ENCODE measurements at regions not wholly inside any gene's neighbourhood (a gene's known extent, or its start where the extent isn't known, plus 50 kb on each side); places are given as distances from the start of the nearest gene placed in this dataset.

DNA sequence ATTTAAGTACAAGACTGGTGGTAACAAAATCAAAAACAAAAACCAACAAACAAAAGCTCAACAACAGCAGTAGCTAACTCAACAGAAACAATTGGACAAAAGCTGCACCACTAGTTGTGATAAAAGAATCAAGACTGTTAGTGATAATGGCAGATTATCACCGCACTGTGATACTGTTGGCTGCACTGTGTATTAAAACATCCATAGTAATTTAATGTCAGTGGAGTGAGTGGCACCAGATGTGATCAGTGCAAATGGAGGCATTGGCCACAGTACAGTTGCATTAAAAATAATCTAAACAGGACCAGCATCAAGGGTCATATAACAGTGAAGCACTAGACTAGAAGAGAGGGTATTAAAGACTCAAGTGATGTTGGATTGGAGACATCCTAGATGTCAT, 1341.3 kb downstream of the MRPL39 start:
- WGBS (ENCODE audit: missing lambda C conversion rate), result 0% methylated on average over 1 of the region's 1 CpG
- no peak overlapping the region for H3K27ac ChIP-seq
- DNase-seq (ENCODE audit: low read depth in 1 of 2, low spot score in 1 of 2) (no peak), FAIRE-seq (no peak), ATAC-seq (no peak)
- H3K4me3 ChIP-seq, result no peak overlapping the region
- ChIA-PET CTCF (no interaction called here), POLR2A (no interaction called here)
- H3K4me2 ChIP-seq, result no peak overlapping the region
- no peaks in the 10 kb centered on the region for H3K4me1 ChIP-seq
- TF ChIP-seq HOXA7 (CRISPR knock-in tag; IDR thresholded peaks at IDR 0.05) (no peak), POLR2A (IDR thresholded peaks at IDR 0.05; ENCODE audit: low read length) (no peak), HEYL (CRISPR knock-in tag; IDR thresholded peaks at IDR 0.05) (no peak), SREBF2 (IDR thresholded peaks at IDR 0.05) (no peak), NR3C1 (IDR thresholded peaks at IDR 0.05) (no peak), BHLHE40 (IDR thresholded peaks at IDR 0.05; ENCODE audit: low read depth, low read length) (no peak), RNF2 (IDR thresholded peaks at IDR 0.05; ENCODE audit: borderline replicate concordance, low read depth) (no peak), ZC3H11A (IDR thresholded peaks at IDR 0.05) (no peak)
- TF ChIP-seq, protein P1, sequence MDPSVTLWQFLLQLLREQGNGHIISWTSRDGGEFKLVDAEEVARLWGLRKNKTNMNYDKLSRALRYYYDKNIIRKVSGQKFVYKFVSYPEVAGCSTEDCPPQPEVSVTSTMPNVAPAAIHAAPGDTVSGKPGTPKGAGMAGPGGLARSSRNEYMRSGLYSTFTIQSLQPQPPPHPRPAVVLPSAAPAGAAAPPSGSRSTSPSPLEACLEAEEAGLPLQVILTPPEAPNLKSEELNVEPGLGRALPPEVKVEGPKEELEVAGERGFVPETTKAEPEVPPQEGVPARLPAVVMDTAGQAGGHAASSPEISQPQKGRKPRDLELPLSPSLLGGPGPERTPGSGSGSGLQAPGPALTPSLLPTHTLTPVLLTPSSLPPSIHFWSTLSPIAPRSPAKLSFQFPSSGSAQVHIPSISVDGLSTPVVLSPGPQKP (IDR thresholded peaks at IDR 0.05; ENCODE audit: low read depth, low read length), result no peak
- TF ChIP-seq, protein P2, sequence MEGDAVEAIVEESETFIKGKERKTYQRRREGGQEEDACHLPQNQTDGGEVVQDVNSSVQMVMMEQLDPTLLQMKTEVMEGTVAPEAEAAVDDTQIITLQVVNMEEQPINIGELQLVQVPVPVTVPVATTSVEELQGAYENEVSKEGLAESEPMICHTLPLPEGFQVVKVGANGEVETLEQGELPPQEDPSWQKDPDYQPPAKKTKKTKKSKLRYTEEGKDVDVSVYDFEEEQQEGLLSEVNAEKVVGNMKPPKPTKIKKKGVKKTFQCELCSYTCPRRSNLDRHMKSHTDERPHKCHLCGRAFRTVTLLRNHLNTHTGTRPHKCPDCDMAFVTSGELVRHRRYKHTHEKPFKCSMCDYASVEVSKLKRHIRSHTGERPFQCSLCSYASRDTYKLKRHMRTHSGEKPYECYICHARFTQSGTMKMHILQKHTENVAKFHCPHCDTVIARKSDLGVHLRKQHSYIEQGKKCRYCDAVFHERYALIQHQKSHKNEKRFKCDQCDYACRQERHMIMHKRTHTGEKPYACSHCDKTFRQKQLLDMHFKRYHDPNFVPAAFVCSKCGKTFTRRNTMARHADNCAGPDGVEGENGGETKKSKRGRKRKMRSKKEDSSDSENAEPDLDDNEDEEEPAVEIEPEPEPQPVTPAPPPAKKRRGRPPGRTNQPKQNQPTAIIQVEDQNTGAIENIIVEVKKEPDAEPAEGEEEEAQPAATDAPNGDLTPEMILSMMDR (IDR thresholded peaks at IDR 0.05), result no peak
- no peaks in the 10 kb centered on the region for H3K9me3 ChIP-seq

GRCh38 chr21:24260751-24261150, 1346.5 kb downstream of the MRPL39 start:
- 0% methylated on average over 3 of the region's 3 CpGs for WGBS (ENCODE audit: missing lambda C conversion rate)
- TF ChIP-seq ZSCAN20 (CRISPR knock-in tag; IDR thresholded peaks at IDR 0.05) (no peak), MAX (IDR thresholded peaks at IDR 0.05) (no peak), RCOR1 (IDR thresholded peaks at IDR 0.05; ENCODE audit: low read depth, low read length) (no peak), TP53 (CRISPR knock-in tag; IDR thresholded peaks at IDR 0.05) (no peak), PHF8 (IDR thresholded peaks at IDR 0.05; ENCODE audit: borderline replicate concordance, low read depth) (no peak), EP300 (IDR thresholded peaks at IDR 0.05) (no peak), ZNF302 (CRISPR knock-in tag; IDR thresholded peaks at IDR 0.05) (no peak), HOXB13 (CRISPR knock-in tag; IDR thresholded peaks at IDR 0.05; ENCODE audit: low read depth) (no peak), KDM1A (IDR thresholded peaks at IDR 0.05; ENCODE audit: low read depth) (no peak), RARB (CRISPR knock-in tag; IDR thresholded peaks at IDR 0.05) (no peak), CBX8 (IDR thresholded peaks at IDR 0.05) (no peak), BCL3 (IDR thresholded peaks at IDR 0.05) (no peak), RNF2 (IDR thresholded peaks at IDR 0.05; ENCODE audit: borderline replicate concordance, low read depth) (no peak), NR3C1 (IDR thresholded peaks at IDR 0.05) (no peak), REST (IDR thresholded peaks at IDR 0.05) (no peak), HOXB5 (CRISPR knock-in tag; IDR thresholded peaks at IDR 0.05) (no peak), HDAC2 (IDR thresholded peaks at IDR 0.05) (no peak)
- TF ChIP-seq, protein P1 (IDR thresholded peaks at IDR 0.05; ENCODE audit: low read depth, low read length), result no peak
- TF ChIP-seq, protein P3, sequence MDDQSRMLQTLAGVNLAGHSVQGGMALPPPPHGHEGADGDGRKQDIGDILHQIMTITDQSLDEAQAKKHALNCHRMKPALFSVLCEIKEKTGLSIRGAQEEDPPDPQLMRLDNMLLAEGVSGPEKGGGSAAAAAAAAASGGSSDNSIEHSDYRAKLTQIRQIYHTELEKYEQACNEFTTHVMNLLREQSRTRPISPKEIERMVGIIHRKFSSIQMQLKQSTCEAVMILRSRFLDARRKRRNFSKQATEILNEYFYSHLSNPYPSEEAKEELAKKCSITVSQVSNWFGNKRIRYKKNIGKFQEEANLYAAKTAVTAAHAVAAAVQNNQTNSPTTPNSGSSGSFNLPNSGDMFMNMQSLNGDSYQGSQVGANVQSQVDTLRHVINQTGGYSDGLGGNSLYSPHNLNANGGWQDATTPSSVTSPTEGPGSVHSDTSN (IDR thresholded peaks at IDR 0.05), result no peak
- TF ChIP-seq, protein P4, sequence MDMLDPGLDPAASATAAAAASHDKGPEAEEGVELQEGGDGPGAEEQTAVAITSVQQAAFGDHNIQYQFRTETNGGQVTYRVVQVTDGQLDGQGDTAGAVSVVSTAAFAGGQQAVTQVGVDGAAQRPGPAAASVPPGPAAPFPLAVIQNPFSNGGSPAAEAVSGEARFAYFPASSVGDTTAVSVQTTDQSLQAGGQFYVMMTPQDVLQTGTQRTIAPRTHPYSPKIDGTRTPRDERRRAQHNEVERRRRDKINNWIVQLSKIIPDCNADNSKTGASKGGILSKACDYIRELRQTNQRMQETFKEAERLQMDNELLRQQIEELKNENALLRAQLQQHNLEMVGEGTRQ (IDR thresholded peaks at IDR 0.05), result no peak
- no peak overlapping the region for H3K4me2 ChIP-seq
- no peak overlapping the region for H3K4me3 ChIP-seq
- DNase-seq (ENCODE audit: low read depth in 1 of 2, low spot score in 1 of 2) (no peak), FAIRE-seq (no peak), ATAC-seq (no peak)
- ChIA-PET POLR2A (no interaction called here), CTCF (no interaction called here)
- no peaks in the 10 kb centered on the region for H3K4me1 ChIP-seq
- H3K9me3 ChIP-seq, result no peaks in the 10 kb centered on the region
- H3K27ac ChIP-seq, result no peak overlapping the region

All from A549 (cell line).